ENCODE measurements at regions not wholly inside any gene's neighbourhood (a gene's known extent, or its start where the extent isn't known, plus 50 kb on each side); places are given as distances from the start of the nearest gene placed in this dataset.

DNA sequence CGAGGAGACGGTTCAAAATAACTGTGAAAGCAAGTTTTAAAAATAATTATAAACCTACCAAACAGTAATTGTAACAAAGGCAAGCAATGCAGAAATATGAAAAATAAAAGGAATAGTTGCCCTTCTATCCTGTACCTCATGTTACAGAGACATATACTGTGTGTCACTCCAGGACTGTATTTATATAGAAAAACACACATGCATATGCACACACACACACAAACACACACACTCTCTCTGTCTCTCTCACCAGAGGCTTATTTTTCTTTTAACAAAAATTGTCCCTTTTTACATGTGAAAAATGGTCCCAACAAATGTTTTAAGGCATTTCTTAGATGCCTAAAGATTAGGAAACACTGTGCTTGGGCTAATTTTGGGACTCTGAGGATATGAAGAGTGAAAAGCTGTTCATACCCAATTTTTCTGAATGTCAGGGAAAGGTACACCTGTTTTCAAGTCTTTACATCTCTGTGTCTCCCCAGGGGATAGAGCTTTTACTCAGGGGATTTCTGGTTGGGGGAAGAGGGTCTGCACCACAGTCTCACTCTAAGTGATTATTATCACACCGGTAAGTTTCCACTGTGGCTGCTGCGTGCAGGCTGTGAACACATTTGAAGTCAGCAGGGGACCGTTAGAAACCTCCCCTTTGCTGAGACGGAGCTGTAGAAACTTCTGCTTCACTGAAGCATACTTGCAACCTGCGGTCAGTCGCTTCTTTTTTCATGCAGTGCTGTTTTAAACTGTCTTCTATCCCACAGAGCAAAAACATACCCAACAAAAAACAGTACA is 51.4 kb upstream of the SPAG16 start:
- DNase-seq (ENCODE audit: low read depth) = peak; percentile 96
- TF ChIP-seq, protein P1, sequence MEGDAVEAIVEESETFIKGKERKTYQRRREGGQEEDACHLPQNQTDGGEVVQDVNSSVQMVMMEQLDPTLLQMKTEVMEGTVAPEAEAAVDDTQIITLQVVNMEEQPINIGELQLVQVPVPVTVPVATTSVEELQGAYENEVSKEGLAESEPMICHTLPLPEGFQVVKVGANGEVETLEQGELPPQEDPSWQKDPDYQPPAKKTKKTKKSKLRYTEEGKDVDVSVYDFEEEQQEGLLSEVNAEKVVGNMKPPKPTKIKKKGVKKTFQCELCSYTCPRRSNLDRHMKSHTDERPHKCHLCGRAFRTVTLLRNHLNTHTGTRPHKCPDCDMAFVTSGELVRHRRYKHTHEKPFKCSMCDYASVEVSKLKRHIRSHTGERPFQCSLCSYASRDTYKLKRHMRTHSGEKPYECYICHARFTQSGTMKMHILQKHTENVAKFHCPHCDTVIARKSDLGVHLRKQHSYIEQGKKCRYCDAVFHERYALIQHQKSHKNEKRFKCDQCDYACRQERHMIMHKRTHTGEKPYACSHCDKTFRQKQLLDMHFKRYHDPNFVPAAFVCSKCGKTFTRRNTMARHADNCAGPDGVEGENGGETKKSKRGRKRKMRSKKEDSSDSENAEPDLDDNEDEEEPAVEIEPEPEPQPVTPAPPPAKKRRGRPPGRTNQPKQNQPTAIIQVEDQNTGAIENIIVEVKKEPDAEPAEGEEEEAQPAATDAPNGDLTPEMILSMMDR (conservative IDR thresholded peaks at IDR 0.05; ENCODE audit: low read depth, low read length) = no peak
- no peak overlapping the region for H3K4me3 ChIP-seq (ENCODE audit: low read depth, low read length)

DNA sequence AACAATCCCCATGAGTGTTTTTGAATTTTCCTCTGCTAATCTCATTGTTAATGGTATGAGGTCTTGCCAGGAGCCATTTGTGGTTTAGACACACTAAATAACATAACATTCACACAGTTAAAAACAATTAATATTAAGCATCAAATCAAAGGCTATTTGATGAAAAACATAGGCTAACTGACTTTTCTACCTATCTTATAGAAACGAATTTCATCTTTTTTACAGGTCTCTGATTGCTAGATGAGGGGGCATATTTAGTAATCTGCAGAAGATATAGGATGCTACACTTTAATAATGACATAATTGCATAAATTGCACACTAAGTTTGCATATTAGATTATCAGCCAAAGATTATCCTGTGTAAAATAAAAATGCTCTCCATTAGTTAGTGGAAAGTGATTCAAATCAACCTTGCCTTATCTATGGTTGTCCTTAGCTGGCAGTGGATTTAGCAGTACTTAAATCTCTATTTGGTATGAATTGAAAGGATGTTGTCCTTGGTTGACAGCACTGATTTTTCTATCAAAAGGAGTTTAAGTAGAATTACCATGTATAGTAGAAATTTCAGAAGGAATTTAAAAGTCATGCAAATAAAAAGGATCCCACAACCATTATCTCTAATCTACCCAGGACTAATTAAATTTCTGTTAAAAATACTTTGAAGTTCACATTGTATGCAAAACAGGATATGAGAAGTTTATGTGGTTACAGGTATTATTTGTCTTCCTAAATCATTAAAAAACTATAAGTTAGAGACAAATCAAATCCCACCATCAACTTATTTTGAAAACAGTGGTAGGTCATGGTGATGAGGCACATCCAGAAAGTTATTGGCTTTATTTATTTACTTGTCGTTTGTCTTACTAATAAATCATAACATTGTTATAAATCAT is 50.6 kb upstream of the SPAG16 start:
- TF ChIP-seq, protein P1 (conservative IDR thresholded peaks at IDR 0.05; ENCODE audit: low read depth, low read length) = no peak
- H3K4me3 ChIP-seq (ENCODE audit: low read depth, low read length) = no peak overlapping the region

More for the DNA sequence above, 50.6 kb upstream of the SPAG16 start:
- DNase-seq (ENCODE audit: low read depth) = no peak

Measured in choroid plexus epithelial cell (primary cell).